GM23338 (cell line): ENCODE measurements at regions not wholly inside any gene's neighbourhood (a gene's known extent, or its start where the extent isn't known, plus 50 kb on each side); places are given as distances from the start of the nearest gene placed in this dataset.
A peak's percentile ranks its signal among the peaks of the same experiment; 100 is the strongest.

Experiments
- ATAC-seq: fragments of 200-7000 bp; cut with Tn5 transposase; 3 replicates; pipeline ENCODE4 v1.9.1; 2020
- DNase-seq: peaks from one replicate; pipeline ENCODE4 v3.0.0-alpha.2; 2015; ENCODE audit warnings: low spot score
- H2AFZ ChIP-seq: fragments of 200-600 bp; sonication (generic); 2 replicates; pipeline ENCODE4 v1.8.0; 2016; ENCODE audit warnings: antibody characterized with exemption, mild to moderate bottlenecking, moderate library complexity
- H3F3A ChIP-seq: fragments of 200-600 bp; sonication (generic); replicated peaks from 2 replicates; pipeline ENCODE4 v1.8.0; 2017; ENCODE audit warnings: antibody characterized with exemption, mixed run types, low read depth
- H3K27ac ChIP-seq: fragments of 200-600 bp; sonication (generic); 2 replicates; pipeline ENCODE4 v1.6.1; 2016; ENCODE audit warnings: low read depth
- H3K27me3 ChIP-seq: fragments of 200-600 bp; sonication (generic); 2 replicates; pipeline ENCODE4 v1.8.0; 2016; ENCODE audit warnings: mild to moderate bottlenecking, mixed run types, moderate library complexity; ENCODE audit not compliant: insufficient read depth
- H3K36me3 ChIP-seq: fragments of 200-600 bp; sonication (generic); 2 replicates; pipeline ENCODE4 v1.8.0; 2016; ENCODE audit warnings: mild to moderate bottlenecking; ENCODE audit not compliant: insufficient read depth
- H3K4me1 ChIP-seq: fragments of 200-600 bp; sonication (generic); 2 replicates; pipeline ENCODE4 v1.8.0; 2016; ENCODE audit warnings: mild to moderate bottlenecking, moderate library complexity; ENCODE audit not compliant: insufficient read depth
- H3K4me2 ChIP-seq: fragments of 200-600 bp; sonication (generic); 2 replicates; pipeline ENCODE4 v1.7.1; 2017; ENCODE audit warnings: mixed run types
- H3K4me3 ChIP-seq: fragments of 200-600 bp; sonication (generic); 2 replicates; pipeline ENCODE4 v1.6.1; 2016; ENCODE audit warnings: mixed run types
- H3K79me2 ChIP-seq: fragments of 200-600 bp; sonication (generic); replicated peaks from 2 replicates; pipeline ENCODE4 v1.8.0; 2017; ENCODE audit warnings: mild to moderate bottlenecking; ENCODE audit not compliant: insufficient read depth
- H3K9me2 ChIP-seq: fragments of 200-600 bp; sonication (generic); 2 replicates; pipeline ENCODE4 v1.8.0; 2017; ENCODE audit not compliant: insufficient read depth
- H4K20me1 ChIP-seq: fragments of 200-600 bp; sonication (generic); replicated peaks from 2 replicates; pipeline ENCODE4 v1.8.0; 2017; ENCODE audit warnings: mild to moderate bottlenecking; ENCODE audit not compliant: insufficient read depth
- H3K27ac Mint-ChIP-seq: 2 replicates; pipeline ENCODE4 v1.8.0; 2020; ENCODE audit warnings: inconsistent platforms, mild to moderate bottlenecking, moderate library complexity, mixed read lengths
- H3K27me3 Mint-ChIP-seq: 3 replicates; pipeline ENCODE4 v1.8.0; 2022; ENCODE audit warnings: low read depth, mild to moderate bottlenecking, moderate library complexity, mixed read lengths, inconsistent platforms; ENCODE audit not compliant: insufficient read depth, poor library complexity
- H3K36me3 Mint-ChIP-seq: 3 replicates; pipeline ENCODE4 v1.8.0; 2021; ENCODE audit warnings: low read depth, mild to moderate bottlenecking, inconsistent platforms, moderate library complexity, mixed read lengths
- H3K4me1 Mint-ChIP-seq: 3 replicates; pipeline ENCODE4 v1.8.0; 2020; ENCODE audit warnings: mild to moderate bottlenecking, inconsistent platforms, mixed read lengths
- H3K4me3 Mint-ChIP-seq: 3 replicates; pipeline ENCODE4 v1.8.0; 2021; ENCODE audit warnings: moderate library complexity, mild to moderate bottlenecking, inconsistent platforms, mixed read lengths
- H3K9me3 Mint-ChIP-seq: 3 replicates; pipeline ENCODE4 v1.8.0; 2020; ENCODE audit warnings: moderate library complexity, mild to moderate bottlenecking, inconsistent platforms, mixed read lengths
- CREB1 ChIP-seq: fragments of 250-450 bp; sonication (Bioruptor Pico); IDR thresholded peaks from 2 replicates; pipeline ENCODE4 v1.5.0; 2020; ENCODE audit warnings: low read depth, mild to moderate bottlenecking, moderate library complexity
- EZH2phosphoT487 ChIP-seq: fragments of 200-600 bp; sonication (generic); IDR thresholded peaks from one replicate; pipeline ENCODE4 v1.8.1; 2018; ENCODE audit warnings: antibody characterized with exemption; ENCODE audit not compliant: unreplicated experiment
- JUNB ChIP-seq: IDR thresholded peaks from one replicate; pipeline ENCODE4 v1.6.1; 2016; ENCODE audit warnings: antibody characterized with exemption; ENCODE audit not compliant: unreplicated experiment
- NANOG ChIP-seq: IDR thresholded peaks from 2 replicates; pipeline ENCODE4 v1.6.1; 2016; ENCODE audit warnings: antibody characterized with exemption, borderline replicate concordance
- ZNF331 ChIP-seq: fragments of 250-450 bp; sonication (Bioruptor Pico); IDR thresholded peaks from 2 replicates; pipeline ENCODE4 v1.5.0; 2020; ENCODE audit warnings: low read depth, mild to moderate bottlenecking, moderate library complexity
- TF ChIP-seq, protein P1 (sequence below): fragments of 250-450 bp; sonication (Bioruptor Pico); IDR thresholded peaks from 2 replicates; pipeline ENCODE4 v1.5.0; 2020; ENCODE audit warnings: mild to moderate bottlenecking, moderate library complexity
- TF ChIP-seq, protein P2 (sequence below), 2 experiments: fragments of 200-600 bp in 1 of 2; sonication (generic) in 1 of 2; conservative IDR thresholded peaks; 2 replicates each; pipeline versions ENCODE4 v1.5.1 to v1.6.1; 2016 to 2017; ENCODE audit warnings: antibody characterized with exemption in 2 of 2, low read depth in 2 of 2, mild to moderate bottlenecking in 2 of 2, moderate library complexity in 1 of 2
- TF ChIP-seq, protein P3 (sequence below): IDR thresholded peaks from 2 replicates; pipeline ENCODE4 v1.6.1; 2016; ENCODE audit warnings: antibody characterized with exemption

DNA sequence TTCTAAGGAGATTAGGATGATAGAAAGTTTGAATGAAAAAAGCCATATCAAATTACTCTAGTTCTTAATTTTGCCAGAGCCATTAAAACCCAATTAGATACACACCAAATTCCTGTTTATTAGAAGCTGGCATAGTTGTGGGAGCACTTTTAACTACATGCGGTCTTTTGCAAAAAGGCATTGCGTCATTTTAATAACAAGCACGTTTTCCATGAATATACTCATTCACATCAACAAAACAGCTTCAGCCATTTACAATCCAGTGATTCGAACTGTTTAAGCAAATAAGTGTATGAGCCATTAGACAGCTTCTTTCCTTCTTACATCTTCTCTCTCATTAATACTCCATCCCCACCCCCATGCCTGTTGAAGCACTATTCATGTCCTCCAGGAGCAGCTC lies 109.5 kb upstream of the EOLA2 start (continued):
- TF ChIP-seq, protein P1, sequence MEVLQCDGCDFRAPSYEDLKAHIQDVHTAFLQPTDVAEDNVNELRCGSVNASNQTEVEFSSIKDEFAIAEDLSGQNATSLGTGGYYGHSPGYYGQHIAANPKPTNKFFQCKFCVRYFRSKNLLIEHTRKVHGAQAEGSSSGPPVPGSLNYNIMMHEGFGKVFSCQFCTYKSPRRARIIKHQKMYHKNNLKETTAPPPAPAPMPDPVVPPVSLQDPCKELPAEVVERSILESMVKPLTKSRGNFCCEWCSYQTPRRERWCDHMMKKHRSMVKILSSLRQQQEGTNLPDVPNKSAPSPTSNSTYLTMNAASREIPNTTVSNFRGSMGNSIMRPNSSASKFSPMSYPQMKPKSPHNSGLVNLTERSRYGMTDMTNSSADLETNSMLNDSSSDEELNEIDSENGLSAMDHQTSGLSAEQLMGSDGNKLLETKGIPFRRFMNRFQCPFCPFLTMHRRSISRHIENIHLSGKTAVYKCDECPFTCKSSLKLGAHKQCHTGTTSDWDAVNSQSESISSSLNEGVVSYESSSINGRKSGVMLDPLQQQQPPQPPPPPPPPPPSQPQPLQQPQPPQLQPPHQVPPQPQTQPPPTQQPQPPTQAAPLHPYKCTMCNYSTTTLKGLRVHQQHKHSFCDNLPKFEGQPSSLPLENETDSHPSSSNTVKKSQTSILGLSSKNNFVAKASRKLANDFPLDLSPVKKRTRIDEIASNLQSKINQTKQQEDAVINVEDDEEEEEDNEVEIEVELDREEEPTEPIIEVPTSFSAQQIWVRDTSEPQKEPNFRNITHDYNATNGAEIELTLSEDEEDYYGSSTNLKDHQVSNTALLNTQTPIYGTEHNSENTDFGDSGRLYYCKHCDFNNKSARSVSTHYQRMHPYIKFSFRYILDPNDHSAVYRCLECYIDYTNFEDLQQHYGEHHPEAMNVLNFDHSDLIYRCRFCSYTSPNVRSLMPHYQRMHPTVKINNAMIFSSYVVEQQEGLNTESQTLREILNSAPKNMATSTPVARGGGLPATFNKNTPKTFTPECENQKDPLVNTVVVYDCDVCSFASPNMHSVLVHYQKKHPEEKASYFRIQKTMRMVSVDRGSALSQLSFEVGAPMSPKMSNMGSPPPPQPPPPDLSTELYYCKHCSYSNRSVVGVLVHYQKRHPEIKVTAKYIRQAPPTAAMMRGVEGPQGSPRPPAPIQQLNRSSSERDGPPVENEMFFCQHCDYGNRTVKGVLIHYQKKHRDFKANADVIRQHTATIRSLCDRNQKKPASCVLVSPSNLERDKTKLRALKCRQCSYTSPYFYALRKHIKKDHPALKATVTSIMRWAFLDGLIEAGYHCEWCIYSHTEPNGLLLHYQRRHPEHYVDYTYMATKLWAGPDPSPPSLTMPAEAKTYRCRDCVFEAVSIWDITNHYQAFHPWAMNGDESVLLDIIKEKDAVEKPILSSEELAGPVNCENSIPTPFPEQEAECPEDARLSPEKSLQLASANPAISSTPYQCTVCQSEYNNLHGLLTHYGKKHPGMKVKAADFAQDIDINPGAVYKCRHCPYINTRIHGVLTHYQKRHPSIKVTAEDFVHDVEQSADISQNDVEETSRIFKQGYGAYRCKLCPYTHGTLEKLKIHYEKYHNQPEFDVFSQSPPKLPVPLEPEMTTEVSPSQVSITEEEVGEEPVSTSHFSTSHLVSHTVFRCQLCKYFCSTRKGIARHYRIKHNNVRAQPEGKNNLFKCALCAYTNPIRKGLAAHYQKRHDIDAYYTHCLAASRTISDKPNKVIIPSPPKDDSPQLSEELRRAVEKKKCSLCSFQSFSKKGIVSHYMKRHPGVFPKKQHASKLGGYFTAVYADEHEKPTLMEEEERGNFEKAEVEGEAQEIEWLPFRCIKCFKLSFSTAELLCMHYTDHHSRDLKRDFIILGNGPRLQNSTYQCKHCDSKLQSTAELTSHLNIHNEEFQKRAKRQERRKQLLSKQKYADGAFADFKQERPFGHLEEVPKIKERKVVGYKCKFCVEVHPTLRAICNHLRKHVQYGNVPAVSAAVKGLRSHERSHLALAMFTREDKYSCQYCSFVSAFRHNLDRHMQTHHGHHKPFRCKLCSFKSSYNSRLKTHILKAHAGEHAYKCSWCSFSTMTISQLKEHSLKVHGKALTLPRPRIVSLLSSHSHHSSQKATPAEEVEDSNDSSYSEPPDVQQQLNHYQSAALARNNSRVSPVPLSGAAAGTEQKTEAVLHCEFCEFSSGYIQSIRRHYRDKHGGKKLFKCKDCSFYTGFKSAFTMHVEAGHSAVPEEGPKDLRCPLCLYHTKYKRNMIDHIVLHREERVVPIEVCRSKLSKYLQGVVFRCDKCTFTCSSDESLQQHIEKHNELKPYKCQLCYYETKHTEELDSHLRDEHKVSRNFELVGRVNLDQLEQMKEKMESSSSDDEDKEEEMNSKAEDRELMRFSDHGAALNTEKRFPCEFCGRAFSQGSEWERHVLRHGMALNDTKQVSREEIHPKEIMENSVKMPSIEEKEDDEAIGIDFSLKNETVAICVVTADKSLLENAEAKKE (CRISPR knock-in tag), result no peak
- TF ChIP-seq, protein P2, sequence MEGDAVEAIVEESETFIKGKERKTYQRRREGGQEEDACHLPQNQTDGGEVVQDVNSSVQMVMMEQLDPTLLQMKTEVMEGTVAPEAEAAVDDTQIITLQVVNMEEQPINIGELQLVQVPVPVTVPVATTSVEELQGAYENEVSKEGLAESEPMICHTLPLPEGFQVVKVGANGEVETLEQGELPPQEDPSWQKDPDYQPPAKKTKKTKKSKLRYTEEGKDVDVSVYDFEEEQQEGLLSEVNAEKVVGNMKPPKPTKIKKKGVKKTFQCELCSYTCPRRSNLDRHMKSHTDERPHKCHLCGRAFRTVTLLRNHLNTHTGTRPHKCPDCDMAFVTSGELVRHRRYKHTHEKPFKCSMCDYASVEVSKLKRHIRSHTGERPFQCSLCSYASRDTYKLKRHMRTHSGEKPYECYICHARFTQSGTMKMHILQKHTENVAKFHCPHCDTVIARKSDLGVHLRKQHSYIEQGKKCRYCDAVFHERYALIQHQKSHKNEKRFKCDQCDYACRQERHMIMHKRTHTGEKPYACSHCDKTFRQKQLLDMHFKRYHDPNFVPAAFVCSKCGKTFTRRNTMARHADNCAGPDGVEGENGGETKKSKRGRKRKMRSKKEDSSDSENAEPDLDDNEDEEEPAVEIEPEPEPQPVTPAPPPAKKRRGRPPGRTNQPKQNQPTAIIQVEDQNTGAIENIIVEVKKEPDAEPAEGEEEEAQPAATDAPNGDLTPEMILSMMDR (conservative IDR thresholded peaks at IDR 0.05; ENCODE audit: low read depth in 2 of 2), result no peak
- TF ChIP-seq EZH2phosphoT487 (no peak), ZNF331 (CRISPR knock-in tag) (no peak), CREB1 (CRISPR knock-in tag) (no peak), JUNB (no peak)
- TF ChIP-seq, protein P3, sequence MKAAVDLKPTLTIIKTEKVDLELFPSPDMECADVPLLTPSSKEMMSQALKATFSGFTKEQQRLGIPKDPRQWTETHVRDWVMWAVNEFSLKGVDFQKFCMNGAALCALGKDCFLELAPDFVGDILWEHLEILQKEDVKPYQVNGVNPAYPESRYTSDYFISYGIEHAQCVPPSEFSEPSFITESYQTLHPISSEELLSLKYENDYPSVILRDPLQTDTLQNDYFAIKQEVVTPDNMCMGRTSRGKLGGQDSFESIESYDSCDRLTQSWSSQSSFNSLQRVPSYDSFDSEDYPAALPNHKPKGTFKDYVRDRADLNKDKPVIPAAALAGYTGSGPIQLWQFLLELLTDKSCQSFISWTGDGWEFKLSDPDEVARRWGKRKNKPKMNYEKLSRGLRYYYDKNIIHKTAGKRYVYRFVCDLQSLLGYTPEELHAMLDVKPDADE, result no peak

DNA sequence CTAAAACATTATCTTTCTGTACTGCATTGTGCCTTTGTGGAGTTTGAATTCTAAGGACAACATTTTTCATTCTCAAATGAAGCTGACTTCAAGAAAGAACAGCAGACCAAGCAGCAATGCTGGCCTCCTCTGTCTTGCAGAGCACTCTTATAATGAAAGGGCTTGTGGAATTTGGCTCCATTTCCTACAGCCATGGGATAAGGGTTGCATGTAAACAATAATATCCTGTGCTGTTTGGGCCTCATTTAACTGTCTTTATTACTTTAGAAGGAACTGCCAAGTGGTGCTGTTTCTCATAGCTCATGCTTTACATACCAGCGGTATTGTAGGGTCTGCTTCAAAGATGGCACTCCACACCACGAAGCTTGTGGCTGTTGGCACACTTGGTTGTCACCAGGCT lies 111.4 kb upstream of the EOLA2 start:
- no peaks in the 10 kb centered on the region; the same call in 2 of the 3 replicates for H3K9me3 Mint-ChIP-seq
- no peak overlapping the region for H3K27ac ChIP-seq
- H3K4me3 Mint-ChIP-seq, result no peak overlapping the region
- no peaks in the 10 kb centered on the region for H3K9me2 ChIP-seq
- H2AFZ ChIP-seq, result no peak overlapping the region
- H3K4me3 ChIP-seq, result no peak overlapping the region
- no peaks in the 10 kb centered on the region for H3K27me3 Mint-ChIP-seq
- H3F3A ChIP-seq, result no peaks in the 10 kb centered on the region
- ATAC-seq (no peak), DNase-seq (peak; percentile 8)
- TF ChIP-seq, protein P3, result no peak
- no peak for TF ChIP-seq NANOG
- H3K36me3 ChIP-seq, result no peaks in the 10 kb centered on the region
- H3K79me2 ChIP-seq, result no peaks in the 10 kb centered on the region
- H3K27ac Mint-ChIP-seq, result no peak overlapping the region
- H4K20me1 ChIP-seq, result no peaks in the 10 kb centered on the region
- H3K36me3 Mint-ChIP-seq, result no peaks in the 10 kb centered on the region
- no peaks in the 10 kb centered on the region; the same call in 1 of the 2 replicates for H3K4me1 ChIP-seq
- H3K4me1 Mint-ChIP-seq, result no peaks in the 10 kb centered on the region
- H3K4me2 ChIP-seq, result no peak overlapping the region
- H3K27me3 ChIP-seq, result no peaks in the 10 kb centered on the region
